Left ventricle myocardium inferior (tissue), 1 donor: ENCODE measurements at regions not wholly inside any gene's neighbourhood (a gene's known extent, or its start where the extent isn't known, plus 50 kb on each side); places are given as distances from the start of the nearest gene placed in this dataset.

ENCODE experiments used
- DNase-seq: peaks from one replicate; pipeline ENCODE4 v3.0.0-alpha.2; 2020
- H3K27ac ChIP-seq: fragments of 200-600 bp; replicated peaks from 2 replicates; pipeline ENCODE4 v1.8.0; 2021
- H3K27me3 ChIP-seq: fragments of 200-600 bp; 2 replicates; pipeline ENCODE4 v1.8.0; 2021; ENCODE audit warnings: low read depth
- H3K36me3 ChIP-seq: fragments of 200-600 bp; 2 replicates; pipeline ENCODE4 v1.8.0; 2021
- H3K4me1 ChIP-seq: fragments of 200-600 bp; 2 replicates; pipeline ENCODE4 v1.8.0; 2021
- H3K4me3 ChIP-seq: fragments of 200-600 bp; 2 replicates; pipeline ENCODE4 v1.8.0; 2021; ENCODE audit warnings: mild to moderate bottlenecking, moderate library complexity
- H3K9me3 ChIP-seq: fragments of 200-600 bp; replicated peaks from 2 replicates; pipeline ENCODE4 v1.8.0; 2021
- CTCF ChIP-seq: fragments of 200-600 bp; IDR thresholded peaks from 2 replicates; pipeline ENCODE4 v1.8.0; 2021; ENCODE audit warnings: antibody characterized with exemption, mild to moderate bottlenecking, borderline replicate concordance
- intact Hi-C: fragments of 100-400 bp; cut with micrococcal nuclease; formaldehyde crosslinking; loops from one replicate; pipeline ENCODE4 v1.11.0; 2022
- donor health status: DM: no; HTN: yes; CAD: no; lungs with severe emphysema.

- DNase-seq: no peak
- Histone ChIP-seq H3K9me3 (no peaks in the 10 kb centered on the region), H3K27me3 (peaks cover 10% of the 10 kb centered on the region), H3K27ac (no peak overlapping the region), H3K36me3 (no peaks in the 10 kb centered on the region), H3K4me3 (no peak overlapping the region), H3K4me1 (no peaks in the 10 kb centered on the region)
- intact Hi-C loops: no loop called here
- TF ChIP-seq CTCF: no peak
Measured at GRCh38 chr16:79295746-79296145, 304.8 kb downstream of the MAF start.

GRCh38 chr16:79295162-79295561 lies 305.4 kb downstream of the MAF start:
- TF ChIP-seq CTCF: no peak
- no peak for DNase-seq
- H3K4me3 ChIP-seq: no peak overlapping the region
- peaks cover 7% of the 10 kb centered on the region for H3K27me3 ChIP-seq
- intact Hi-C loops: no loop called here
- H3K27ac ChIP-seq: no peak overlapping the region
- no peaks in the 10 kb centered on the region for H3K36me3 ChIP-seq
- H3K9me3 ChIP-seq: no peaks in the 10 kb centered on the region
- no peaks in the 10 kb centered on the region for H3K4me1 ChIP-seq

GRCh38 chr16:79294568-79294967 lies 306.0 kb downstream of the MAF start:
- DNase-seq: no peak
- Histone ChIP-seq H3K4me1 (no peaks in the 10 kb centered on the region), H3K27me3 (peaks cover 1% of the 10 kb centered on the region), H3K9me3 (no peaks in the 10 kb centered on the region), H3K36me3 (no peaks in the 10 kb centered on the region), H3K4me3 (no peak overlapping the region), H3K27ac (no peak overlapping the region)
- intact Hi-C loops: no loop called here
- TF ChIP-seq CTCF: no peak

GRCh38 chr16:79293836-79294460 lies 306.6 kb downstream of the MAF start:
- Histone ChIP-seq H3K9me3 (no peaks in the 10 kb centered on the region), H3K4me1 (no peaks in the 10 kb centered on the region), H3K36me3 (no peaks in the 10 kb centered on the region), H3K4me3 (no peak overlapping the region), H3K27ac (no peak overlapping the region), H3K27me3 (no peaks in the 10 kb centered on the region)
- intact Hi-C loops: no loop called here
- no peak for TF ChIP-seq CTCF
- DNase-seq: no peak

GRCh38 chr16:79288066-79288465 lies 312.5 kb downstream of the MAF start:
- no peak for TF ChIP-seq CTCF
- no peaks in the 10 kb centered on the region for H3K9me3 ChIP-seq
- intact Hi-C loops: no loop called here
- peaks cover 34% of the 10 kb centered on the region for H3K4me1 ChIP-seq
- H3K4me3 ChIP-seq: no peak overlapping the region
- no peak overlapping the region for H3K27ac ChIP-seq
- DNase-seq: no peak
- no peaks in the 10 kb centered on the region for H3K27me3 ChIP-seq
- H3K36me3 ChIP-seq: no peaks in the 10 kb centered on the region
